H9 (cell line): ENCODE measurements at regions not wholly inside any gene's neighbourhood (a gene's known extent, or its start where the extent isn't known, plus 50 kb on each side); places are given as distances from the start of the nearest gene placed in this dataset.

Experiments used
- DNase-seq: peaks from one replicate; pipeline ENCODE4 v3.0.0-alpha.2; 2017
- H2AFZ ChIP-seq: one replicate; pipeline ENCODE4 v1.6.1; 2013; ENCODE audit warnings: mild to moderate bottlenecking, low read length, control low read depth, moderate library complexity
- H2AK5ac ChIP-seq: 2 replicates; pipeline ENCODE4 v1.6.1; 2013; ENCODE audit warnings: low read length, control low read depth, mixed read lengths; ENCODE audit not compliant: insufficient read length
- H2BK120ac ChIP-seq: one replicate; pipeline ENCODE4 v1.6.1; 2013; ENCODE audit warnings: low read depth, mild to moderate bottlenecking, low read length, control low read depth, inconsistent platforms; ENCODE audit not compliant: poor library complexity, severe bottlenecking
- H2BK12ac ChIP-seq: 2 replicates; pipeline ENCODE4 v1.6.1; 2013; ENCODE audit warnings: low read length, control low read depth, mixed read lengths, low read depth; ENCODE audit not compliant: insufficient read length
- H2BK15ac ChIP-seq: 2 replicates; pipeline ENCODE4 v1.6.1; 2013; ENCODE audit warnings: low read depth, low read length, control low read depth
- H2BK20ac ChIP-seq: one replicate; pipeline ENCODE4 v1.6.1; 2013; ENCODE audit warnings: low read depth, mild to moderate bottlenecking, low read length, control low read depth, inconsistent platforms; ENCODE audit not compliant: poor library complexity, severe bottlenecking
- H2BK5ac ChIP-seq: 2 replicates; pipeline ENCODE4 v1.6.1; 2013; ENCODE audit warnings: low read length, control low read depth, mixed read lengths; ENCODE audit not compliant: insufficient read length
- H3K14ac ChIP-seq: 2 replicates; pipeline ENCODE4 v1.6.1; 2013; ENCODE audit warnings: low read length, control low read depth; ENCODE audit not compliant: insufficient read depth
- H3K18ac ChIP-seq: 2 replicates; pipeline ENCODE4 v1.6.1; 2013; ENCODE audit warnings: low read depth, mild to moderate bottlenecking, mixed read lengths, low read length, control low read depth; ENCODE audit not compliant: insufficient read length
- H3K23ac ChIP-seq: 2 replicates; pipeline ENCODE4 v1.6.1; 2013; ENCODE audit warnings: low read length, control low read depth, mixed read lengths, low read depth; ENCODE audit not compliant: insufficient read length
- H3K23me2 ChIP-seq: 2 replicates; pipeline ENCODE4 v1.6.1; 2013; ENCODE audit warnings: low read depth, mild to moderate bottlenecking, mixed read lengths, low read length, control low read depth; ENCODE audit not compliant: insufficient read length, poor library complexity, severe bottlenecking
- H3K27ac ChIP-seq: 2 replicates; pipeline ENCODE4 v1.5.1; 2013; ENCODE audit warnings: low read length, control low read depth, mixed read lengths, low read depth; ENCODE audit not compliant: insufficient read length
- H3K27me3 ChIP-seq: 2 replicates; pipeline ENCODE4 v1.6.1; 2013; ENCODE audit warnings: low read length, control low read depth, inconsistent platforms; ENCODE audit not compliant: insufficient read depth
- H3K4ac ChIP-seq: 2 replicates; pipeline ENCODE4 v1.6.1; 2013; ENCODE audit warnings: low read depth, mild to moderate bottlenecking, control low read depth, inconsistent platforms, low read length, moderate library complexity
- H3K4me1 ChIP-seq: 2 replicates; pipeline ENCODE4 v1.6.1; 2013; ENCODE audit warnings: low read length, control low read depth, inconsistent platforms; ENCODE audit not compliant: insufficient read depth
- H3K4me2 ChIP-seq: 2 replicates; pipeline ENCODE4 v1.6.1; 2013; ENCODE audit warnings: low read length, control low read depth, mixed read lengths; ENCODE audit not compliant: insufficient read length, insufficient read depth
- H3K56ac ChIP-seq: 2 replicates; pipeline ENCODE4 v1.6.1; 2013; ENCODE audit warnings: low read depth, mild to moderate bottlenecking, mixed read lengths, low read length, control low read depth; ENCODE audit not compliant: insufficient read length
- H3K79me1 ChIP-seq: 2 replicates; pipeline ENCODE4 v1.6.1; 2013; ENCODE audit warnings: low read depth, mild to moderate bottlenecking, moderate library complexity, low read length, control low read depth, inconsistent platforms; ENCODE audit not compliant: insufficient read depth, poor library complexity, severe bottlenecking
- H3K79me2 ChIP-seq: 2 replicates; pipeline ENCODE4 v1.6.1; 2013; ENCODE audit warnings: low read length, control low read depth, inconsistent platforms; ENCODE audit not compliant: insufficient read depth
- H3K9ac ChIP-seq: 2 replicates; pipeline ENCODE4 v1.6.1; 2013; ENCODE audit warnings: low read length, control low read depth, mixed read lengths; ENCODE audit not compliant: insufficient read length; ENCODE audit errors: extremely low read depth
- H3K9me3 ChIP-seq: one replicate; pipeline ENCODE4 v1.6.1; 2013; ENCODE audit warnings: low read depth, low read length, inconsistent platforms; ENCODE audit not compliant: control insufficient read depth
- H3T11ph ChIP-seq: one replicate; pipeline ENCODE4 v1.6.1; 2013; ENCODE audit warnings: mild to moderate bottlenecking, low read length, control low read depth, inconsistent platforms
- H4K20me1 ChIP-seq: one replicate; pipeline ENCODE4 v1.6.1; 2013; ENCODE audit not compliant: control insufficient read depth, insufficient read length, insufficient read depth
- H4K5ac ChIP-seq: 2 replicates; pipeline ENCODE4 v1.6.1; 2013; ENCODE audit warnings: low read depth, mild to moderate bottlenecking, mixed read lengths, low read length, control low read depth; ENCODE audit not compliant: insufficient read length
- H4K8ac ChIP-seq: replicated peaks from 2 replicates; pipeline ENCODE4 v1.6.1; 2013; ENCODE audit warnings: low read length, control low read depth, mixed read lengths, low read depth; ENCODE audit not compliant: insufficient read length
- H4K91ac ChIP-seq: 2 replicates; pipeline ENCODE4 v1.6.1; 2013; ENCODE audit warnings: low read depth, mild to moderate bottlenecking, moderate library complexity, mixed read lengths, low read length, control low read depth; ENCODE audit not compliant: insufficient read length
- H3K27ac Mint-ChIP-seq, 3 experiments: 2 replicates in 2 of 3; 3 replicates in 1 of 3; pipeline ENCODE4 v1.8.0; 2020 to 2021; ENCODE audit warnings: mixed read lengths in 3 of 3, mild to moderate bottlenecking in 1 of 3, moderate library complexity in 1 of 3
- H3K27me3 Mint-ChIP-seq: 2 replicates; pipeline ENCODE4 v1.8.0; 2021; ENCODE audit warnings: low read depth, mild to moderate bottlenecking, moderate library complexity, mixed read lengths
- H3K36me3 Mint-ChIP-seq, 3 experiments: 2 replicates in 2 of 3; 3 replicates in 1 of 3; pipeline ENCODE4 v1.8.0; 2020 to 2021; ENCODE audit warnings: low read depth in 3 of 3, mixed read lengths in 3 of 3; ENCODE audit not compliant: insufficient read depth in 1 of 3
- H3K4me1 Mint-ChIP-seq, 2 experiments: 2 replicates each; pipeline ENCODE4 v1.8.0; 2020; ENCODE audit warnings: mixed read lengths in 2 of 2
- H3K4me3 Mint-ChIP-seq, 2 experiments: 2 replicates in 1 of 2; 3 replicates in 1 of 2; pipeline ENCODE4 v1.8.0; 2020 to 2021; ENCODE audit warnings: mild to moderate bottlenecking in 2 of 2, mixed read lengths in 2 of 2, moderate library complexity in 1 of 2
- H3K9me3 Mint-ChIP-seq, 2 experiments: 2 replicates in 1 of 2; 3 replicates in 1 of 2; pipeline ENCODE4 v1.8.0; 2020; ENCODE audit warnings: mild to moderate bottlenecking in 2 of 2, mixed read lengths in 2 of 2, moderate library complexity in 1 of 2
- WGBS: extraction: QIAGEN DNeasy Blood & Tissue Kit; methylation state at CpG from one replicate; pipeline ENCODE4 v1.1.7; 2013; ENCODE audit warnings: missing lambda C conversion rate, low lambda C conversion rate, mixed read lengths; ENCODE audit not compliant: insufficient read length; ENCODE audit errors: extremely low coverage; 5-methylcytosine and 5-hydroxymethylcytosine counted together
- TF ChIP-seq, protein P1 (sequence below): fragments of 200-600 bp; sonication (generic); conservative IDR thresholded peaks from 3 replicates; pipeline ENCODE4 v1.8.0; 2021; ENCODE audit warnings: antibody characterized with exemption, mild to moderate bottlenecking

DNA sequence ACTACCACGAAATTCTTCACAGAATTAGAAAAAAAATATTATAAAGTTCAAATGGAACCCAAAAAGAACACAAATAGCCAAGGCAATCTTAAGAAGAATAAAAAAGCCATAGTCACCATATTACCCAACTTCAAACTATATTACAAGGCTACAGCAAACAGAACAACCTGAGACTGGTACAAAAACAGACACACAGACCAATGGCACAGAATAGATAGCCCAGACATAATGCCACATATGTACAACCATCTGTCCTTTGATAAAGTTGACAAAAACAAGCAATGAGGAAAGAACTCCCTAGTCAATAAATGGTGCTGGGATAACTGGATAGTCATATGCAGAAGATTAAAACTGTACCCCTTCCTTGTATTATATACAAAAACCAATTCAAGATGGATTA, 808.5 kb upstream of the ZWINT start:
- Mint-ChIP-seq H3K27me3 (no peaks in the 10 kb centered on the region; the same call in 1 of the 2 replicates), H3K27ac (no peak overlapping the region), H3K4me1 (peaks cover 29 to 32% of the 10 kb centered on the region in 2 experiments), H3K36me3 (peaks cover 0 to 3% (median 3%) of the 10 kb centered on the region in 3 experiments; a peak in 3 of 7 replicates), H3K9me3 (no peaks in the 10 kb centered on the region), H3K4me3 (no peak overlapping the region)
- Histone ChIP-seq H3K4ac (no peak overlapping the region), H2BK20ac (no peak overlapping the region), H3K23me2 (no peaks in the 10 kb centered on the region), H4K20me1 (no peaks in the 10 kb centered on the region), H2AK5ac (no peak overlapping the region), H2BK12ac (no peak overlapping the region), H3K27ac (no peak overlapping the region), H3K27me3 (no peaks in the 10 kb centered on the region), H2BK120ac (no peak overlapping the region), H4K91ac (no peak overlapping the region), H3K56ac (no peak overlapping the region), H3K9me3 (no peaks in the 10 kb centered on the region), H2BK5ac (no peak overlapping the region), H4K5ac (no peak overlapping the region), H2AFZ (no peak overlapping the region), H3K18ac (no peak overlapping the region), H3T11ph (no peak overlapping the region), H2BK15ac (no peak overlapping the region), H4K8ac (no peak overlapping the region), H3K79me2 (no peaks in the 10 kb centered on the region; the same call in 1 of the 2 replicates), H3K4me1 (peaks cover 3% of the 10 kb centered on the region; the same call in 1 of the 2 replicates), H3K14ac (no peak overlapping the region), H3K9ac (no peak overlapping the region), H3K79me1 (no peaks in the 10 kb centered on the region), H3K23ac (no peak overlapping the region), H3K4me2 (no peak overlapping the region)
- no peak for DNase-seq
- no CpG with 5 or more reads among the region's 1 CpG for WGBS
- TF ChIP-seq, protein P1, sequence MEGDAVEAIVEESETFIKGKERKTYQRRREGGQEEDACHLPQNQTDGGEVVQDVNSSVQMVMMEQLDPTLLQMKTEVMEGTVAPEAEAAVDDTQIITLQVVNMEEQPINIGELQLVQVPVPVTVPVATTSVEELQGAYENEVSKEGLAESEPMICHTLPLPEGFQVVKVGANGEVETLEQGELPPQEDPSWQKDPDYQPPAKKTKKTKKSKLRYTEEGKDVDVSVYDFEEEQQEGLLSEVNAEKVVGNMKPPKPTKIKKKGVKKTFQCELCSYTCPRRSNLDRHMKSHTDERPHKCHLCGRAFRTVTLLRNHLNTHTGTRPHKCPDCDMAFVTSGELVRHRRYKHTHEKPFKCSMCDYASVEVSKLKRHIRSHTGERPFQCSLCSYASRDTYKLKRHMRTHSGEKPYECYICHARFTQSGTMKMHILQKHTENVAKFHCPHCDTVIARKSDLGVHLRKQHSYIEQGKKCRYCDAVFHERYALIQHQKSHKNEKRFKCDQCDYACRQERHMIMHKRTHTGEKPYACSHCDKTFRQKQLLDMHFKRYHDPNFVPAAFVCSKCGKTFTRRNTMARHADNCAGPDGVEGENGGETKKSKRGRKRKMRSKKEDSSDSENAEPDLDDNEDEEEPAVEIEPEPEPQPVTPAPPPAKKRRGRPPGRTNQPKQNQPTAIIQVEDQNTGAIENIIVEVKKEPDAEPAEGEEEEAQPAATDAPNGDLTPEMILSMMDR: no peak
